CD14-positive monocyte (primary cell): ENCODE measurements at regions not wholly inside any gene's neighbourhood (a gene's known extent, or its start where the extent isn't known, plus 50 kb on each side); places are given as distances from the start of the nearest gene placed in this dataset.

Experiments
- DNase-seq, 3 donors: peaks; one replicate each; pipeline ENCODE4 v3.0.0-alpha.2; 2011 to 2022
- H2AFZ ChIP-seq: 2 replicates; pipeline ENCODE4 v1.6.0; 2012; ENCODE audit warnings: mild to moderate bottlenecking, low read depth, low read length, inconsistent platforms; ENCODE audit not compliant: insufficient read depth, poor library complexity, severe bottlenecking
- H3K27ac ChIP-seq, 2 donors: 1 replicate in 1 of 2; 2 replicates in 1 of 2; pipeline ENCODE4 v1.5.1; 2012 to 2013; ENCODE audit warnings: low read length in 2 of 2, control low read depth in 1 of 2, inconsistent platforms in 1 of 2, low read depth in 1 of 2, mild to moderate bottlenecking in 1 of 2
- H3K27me3 ChIP-seq, 2 donors: one replicate each; pipeline versions ENCODE4 v1.6.0 to v1.6.1; 2011 to 2013; ENCODE audit warnings: low read length in 2 of 2; ENCODE audit not compliant: control insufficient read depth in 2 of 2, insufficient read depth in 2 of 2
- H3K36me3 ChIP-seq, 2 donors: replicated peaks in 1 of 2; 1 replicate in 1 of 2; 2 replicates in 1 of 2; pipeline versions ENCODE4 v1.5.1 to v1.6.1; 2012 to 2013; ENCODE audit warnings: low read length in 2 of 2, control low read depth in 1 of 2, inconsistent platforms in 1 of 2, mild to moderate bottlenecking in 1 of 2; ENCODE audit not compliant: insufficient read depth in 2 of 2, control insufficient read depth in 1 of 2
- H3K4me1 ChIP-seq, 2 donors: 1 replicate in 1 of 2; 2 replicates in 1 of 2; pipeline versions ENCODE4 v1.5.1 to v1.6.1; 2012 to 2013; ENCODE audit warnings: low read length in 2 of 2, control low read depth in 1 of 2, inconsistent platforms in 1 of 2, mild to moderate bottlenecking in 1 of 2, moderate library complexity in 1 of 2; ENCODE audit not compliant: insufficient read depth in 2 of 2, control insufficient read depth in 1 of 2
- H3K4me2 ChIP-seq: replicated peaks from 2 replicates; pipeline ENCODE3; 2012; ENCODE audit warnings: low read length, moderate library complexity, mild to moderate bottlenecking; ENCODE audit not compliant: poor library complexity, severe bottlenecking; ENCODE audit errors: extremely low read depth
- H3K4me3 ChIP-seq, 3 experiments: fragments of 200-600 bp in 1 of 3; sonication (generic) in 1 of 3; replicated peaks in 1 of 3; 1 replicate in 2 of 3; 2 replicates in 1 of 3; pipeline ENCODE4 v1.5.1; 2011 to 2013; ENCODE audit warnings: low read length in 3 of 3, mild to moderate bottlenecking in 3 of 3, control low read depth in 2 of 3, low read depth in 2 of 3, inconsistent platforms in 1 of 3, moderate library complexity in 1 of 3
- H3K79me2 ChIP-seq: 2 replicates; pipeline ENCODE4 v1.6.0; 2012; ENCODE audit warnings: mild to moderate bottlenecking, control low read depth, inconsistent platforms, low read length, moderate library complexity; ENCODE audit not compliant: insufficient read depth
- H3K9ac ChIP-seq: 2 replicates; pipeline ENCODE4 v1.6.0; 2017; ENCODE audit warnings: low read length, mild to moderate bottlenecking; ENCODE audit not compliant: insufficient read depth, poor library complexity, severe bottlenecking
- H3K9me3 ChIP-seq, 2 donors: replicated peaks in 1 of 2; 1 replicate in 1 of 2; 2 replicates in 1 of 2; pipeline versions ENCODE4 v1.5.1 to v1.6.1; 2012 to 2013; ENCODE audit warnings: low read length in 2 of 2, control low read depth in 1 of 2; ENCODE audit not compliant: control insufficient read depth in 1 of 2, insufficient read depth in 1 of 2
- H4K20me1 ChIP-seq: 2 replicates; pipeline ENCODE4 v1.6.0; 2012; ENCODE audit warnings: mild to moderate bottlenecking, low read length, control low read depth, moderate library complexity; ENCODE audit not compliant: insufficient read depth
- H3K27ac Mint-ChIP-seq, 7 donors: one replicate each; pipeline ENCODE4 v1.8.0; 2020; ENCODE audit warnings: mild to moderate bottlenecking in 7 of 7, mixed read lengths in 7 of 7, moderate library complexity in 6 of 7, inconsistent platforms in 2 of 7
- H3K27me3 Mint-ChIP-seq, 3 donors: one replicate each; pipeline ENCODE4 v1.8.0; 2021 to 2022; ENCODE audit warnings: low read depth in 3 of 3, mild to moderate bottlenecking in 3 of 3, mixed read lengths in 3 of 3, moderate library complexity in 3 of 3, inconsistent platforms in 1 of 3
- H3K36me3 Mint-ChIP-seq, 2 donors: one replicate each; pipeline ENCODE4 v1.8.0; 2020; ENCODE audit warnings: mixed read lengths in 2 of 2, inconsistent platforms in 1 of 2, mild to moderate bottlenecking in 1 of 2
- H3K4me1 Mint-ChIP-seq: one replicate; pipeline ENCODE4 v1.8.0; 2020; ENCODE audit warnings: mild to moderate bottlenecking, mixed read lengths
- H3K4me3 Mint-ChIP-seq, 2 donors: one replicate each; pipeline ENCODE4 v1.8.0; 2020; ENCODE audit warnings: mild to moderate bottlenecking in 2 of 2, mixed read lengths in 2 of 2, moderate library complexity in 1 of 2
- H3K9me3 Mint-ChIP-seq, 7 donors: one replicate each; pipeline ENCODE4 v1.8.0; 2020 to 2022; ENCODE audit warnings: mixed read lengths in 7 of 7, mild to moderate bottlenecking in 6 of 7, moderate library complexity in 6 of 7, inconsistent platforms in 2 of 7
- WGBS: methylation state at CpG from one replicate; pipeline ENCODE4 v1.1.5; 2013; ENCODE audit warnings: missing lambda C conversion rate; ENCODE audit not compliant: insufficient coverage; 5-methylcytosine and 5-hydroxymethylcytosine counted together
- intact Hi-C, 2 donors: fragments of 100-400 bp; cut with micrococcal nuclease; formaldehyde crosslinking; loops; one replicate each; pipeline versions ENCODE4 v1.15.0 to v1.15.1; 2023
- TF ChIP-seq, protein P1 (sequence below): fragments of 200-600 bp; IDR thresholded peaks from one replicate; pipeline ENCODE4 v1.8.0; 2022; ENCODE audit warnings: antibody characterized with exemption, mild to moderate bottlenecking

DNA sequence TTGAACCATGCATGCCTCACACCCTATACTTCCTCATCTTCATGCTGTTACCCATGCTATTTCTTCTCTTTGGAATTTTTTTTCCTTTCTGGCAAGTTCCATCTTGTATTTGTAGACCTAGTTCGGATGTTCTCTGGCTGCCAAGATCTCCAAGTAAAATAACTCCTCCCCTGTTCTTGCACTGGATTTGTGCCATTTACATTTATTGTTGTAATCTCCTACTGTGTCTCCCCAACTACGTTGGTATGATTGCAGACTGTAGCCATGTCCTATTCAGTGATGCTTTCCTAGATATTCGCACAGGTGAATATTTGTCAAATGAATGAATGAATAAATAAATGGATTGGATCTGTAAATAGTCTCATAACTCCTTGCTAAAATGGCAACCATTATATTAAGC lies 546.0 kb downstream of the MN1 start:
- H3K9me3 Mint-ChIP-seq = peaks cover 12 to 23% (median 17%) of the 10 kb centered on the region in 7 donors
- WGBS = 100% methylated on average over 1 of the region's 3 CpGs

DNA sequence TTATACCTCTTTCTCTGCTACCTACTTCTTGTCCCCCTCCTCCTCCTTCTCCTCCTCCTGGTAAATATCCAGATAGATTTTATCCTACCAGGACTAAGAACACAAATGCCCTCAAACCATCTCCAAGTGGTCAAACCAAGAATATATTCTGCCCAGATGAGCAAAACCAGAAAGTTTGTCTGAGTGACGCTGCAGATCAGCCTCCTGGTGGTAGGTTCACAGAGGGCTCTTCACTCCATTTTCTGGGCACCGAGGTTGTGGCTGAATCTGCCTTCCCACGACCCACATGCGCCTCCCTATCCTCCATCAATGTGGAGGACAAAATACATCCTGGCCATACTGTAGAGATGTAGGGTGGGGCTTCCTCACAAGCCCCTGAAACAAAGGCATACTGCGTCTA lies 543.6 kb downstream of the MN1 start:
- Histone ChIP-seq H2AFZ (no peak overlapping the region), H3K79me2 (no peaks in the 10 kb centered on the region), H4K20me1 (no peaks in the 10 kb centered on the region), H3K9me3 (peaks cover 14 to 15% of the 10 kb centered on the region in 2 donors), H3K9ac (no peak overlapping the region), H3K27ac (no peak overlapping the region), H3K4me2 (no peak overlapping the region), H3K27me3 (no peaks in the 10 kb centered on the region), H3K4me1 (peaks cover 0 to 6% of the 10 kb centered on the region in 2 donors), H3K36me3 (no peaks in the 10 kb centered on the region), H3K4me3 (no peak overlapping the region)
- no peaks in the 10 kb centered on the region for H3K36me3 Mint-ChIP-seq
- peaks cover 12 to 23% (median 17%) of the 10 kb centered on the region in 7 donors for H3K9me3 Mint-ChIP-seq
- no peak overlapping the region for H3K4me3 Mint-ChIP-seq
- TF ChIP-seq, protein P1, sequence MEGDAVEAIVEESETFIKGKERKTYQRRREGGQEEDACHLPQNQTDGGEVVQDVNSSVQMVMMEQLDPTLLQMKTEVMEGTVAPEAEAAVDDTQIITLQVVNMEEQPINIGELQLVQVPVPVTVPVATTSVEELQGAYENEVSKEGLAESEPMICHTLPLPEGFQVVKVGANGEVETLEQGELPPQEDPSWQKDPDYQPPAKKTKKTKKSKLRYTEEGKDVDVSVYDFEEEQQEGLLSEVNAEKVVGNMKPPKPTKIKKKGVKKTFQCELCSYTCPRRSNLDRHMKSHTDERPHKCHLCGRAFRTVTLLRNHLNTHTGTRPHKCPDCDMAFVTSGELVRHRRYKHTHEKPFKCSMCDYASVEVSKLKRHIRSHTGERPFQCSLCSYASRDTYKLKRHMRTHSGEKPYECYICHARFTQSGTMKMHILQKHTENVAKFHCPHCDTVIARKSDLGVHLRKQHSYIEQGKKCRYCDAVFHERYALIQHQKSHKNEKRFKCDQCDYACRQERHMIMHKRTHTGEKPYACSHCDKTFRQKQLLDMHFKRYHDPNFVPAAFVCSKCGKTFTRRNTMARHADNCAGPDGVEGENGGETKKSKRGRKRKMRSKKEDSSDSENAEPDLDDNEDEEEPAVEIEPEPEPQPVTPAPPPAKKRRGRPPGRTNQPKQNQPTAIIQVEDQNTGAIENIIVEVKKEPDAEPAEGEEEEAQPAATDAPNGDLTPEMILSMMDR = no peak
- WGBS = 83% methylated on average over 1 of the region's 5 CpGs
- intact Hi-C loops = no loop called here
- no peak for DNase-seq
- peaks cover 3% of the 10 kb centered on the region for H3K4me1 Mint-ChIP-seq
- peaks cover 2 to 13% (median 11%) of the 10 kb centered on the region in 3 donors for H3K27me3 Mint-ChIP-seq
- H3K27ac Mint-ChIP-seq = no peak overlapping the region

More for the DNA sequence above, 546.0 kb downstream of the MN1 start:
- Histone ChIP-seq H4K20me1 (no peaks in the 10 kb centered on the region), H3K36me3 (no peaks in the 10 kb centered on the region), H3K27ac (no peak overlapping the region), H3K27me3 (no peaks in the 10 kb centered on the region), H3K9ac (no peak overlapping the region), H3K9me3 (peaks cover 14 to 15% of the 10 kb centered on the region in 2 donors), H3K79me2 (no peaks in the 10 kb centered on the region), H2AFZ (no peak overlapping the region), H3K4me3 (no peak overlapping the region), H3K4me1 (peaks cover 7 to 16% of the 10 kb centered on the region in 2 donors), H3K4me2 (no peak overlapping the region)
- TF ChIP-seq, protein P1 = no peak
- Mint-ChIP-seq H3K27me3 (peaks cover 2 to 13% (median 11%) of the 10 kb centered on the region in 3 donors), H3K4me1 (peaks cover 14% of the 10 kb centered on the region), H3K4me3 (no peak overlapping the region), H3K27ac (no peak overlapping the region), H3K36me3 (no peaks in the 10 kb centered on the region)
- no peak for DNase-seq
- intact Hi-C loops = no loop called here
